Mesothelial cell of epicardium (in vitro differentiated cells): ENCODE measurements at regions not wholly inside any gene's neighbourhood (a gene's known extent, or its start where the extent isn't known, plus 50 kb on each side); places are given as distances from the start of the nearest gene placed in this dataset.

Experiments
- DNase-seq, 2 experiments: peaks; one replicate each; pipeline ENCODE4 v3.0.0; 2021; ENCODE audit warnings: low spot score in 2 of 2; ENCODE audit not compliant: unreplicated experiment in 2 of 2
- H3K27ac Mint-ChIP-seq: 2 replicates; pipeline ENCODE4 v1.8.0; 2021; ENCODE audit warnings: mixed read lengths
- H3K27me3 Mint-ChIP-seq: 2 replicates; pipeline ENCODE4 v1.8.0; 2021; ENCODE audit warnings: low read depth, mixed read lengths
- H3K36me3 Mint-ChIP-seq: 2 replicates; pipeline ENCODE4 v1.8.0; 2021; ENCODE audit warnings: mixed read lengths
- H3K4me1 Mint-ChIP-seq: 2 replicates; pipeline ENCODE4 v1.8.0; 2021; ENCODE audit warnings: mixed read lengths
- H3K4me3 Mint-ChIP-seq: 2 replicates; pipeline ENCODE4 v1.8.0; 2021; ENCODE audit warnings: mild to moderate bottlenecking, moderate library complexity, mixed read lengths
- H3K9me3 Mint-ChIP-seq: 2 replicates; pipeline ENCODE4 v1.8.0; 2021; ENCODE audit warnings: mixed read lengths
- CTCF ChIP-seq: fragments of 200-600 bp; sonication (generic); IDR thresholded peaks from one replicate; pipeline ENCODE4 v1.5.0; 2021; ENCODE audit warnings: antibody characterized with exemption; ENCODE audit not compliant: unreplicated experiment

- TF ChIP-seq CTCF, result no peak
- peaks cover 4% of the 10 kb centered on the region for H3K27me3 Mint-ChIP-seq
- no peaks in the 10 kb centered on the region for H3K4me1 Mint-ChIP-seq
- H3K4me3 Mint-ChIP-seq, result no peak overlapping the region
- H3K36me3 Mint-ChIP-seq, result no peaks in the 10 kb centered on the region
- no peaks in the 10 kb centered on the region for H3K9me3 Mint-ChIP-seq
- H3K27ac Mint-ChIP-seq, result no peak overlapping the region
- no peak for DNase-seq
Observed at GRCh38 chr13:44131069-44131614, 242.5 kb upstream of the SERP2 start.

GRCh38 chr13:44132710-44133109 lies 240.9 kb upstream of the SERP2 start:
- no peak for TF ChIP-seq CTCF
- no peak overlapping the region for H3K27ac Mint-ChIP-seq
- H3K4me3 Mint-ChIP-seq, result no peak overlapping the region
- no peaks in the 10 kb centered on the region for H3K36me3 Mint-ChIP-seq
- H3K9me3 Mint-ChIP-seq, result no peaks in the 10 kb centered on the region
- peaks cover 5% of the 10 kb centered on the region for H3K27me3 Mint-ChIP-seq
- no peaks in the 10 kb centered on the region for H3K4me1 Mint-ChIP-seq
- DNase-seq, result no peak

- Mint-ChIP-seq H3K4me3 (no peak overlapping the region), H3K36me3 (no peaks in the 10 kb centered on the region), H3K27me3 (peaks cover 5% of the 10 kb centered on the region), H3K4me1 (no peaks in the 10 kb centered on the region), H3K27ac (no peak overlapping the region), H3K9me3 (no peaks in the 10 kb centered on the region)
- TF ChIP-seq CTCF, result no peak
- DNase-seq, result no peak
Observed at GRCh38 chr13:44133626-44134025, 240.0 kb upstream of the SERP2 start.

- peaks cover 2% of the 10 kb centered on the region for H3K27me3 Mint-ChIP-seq
- TF ChIP-seq CTCF, result no peak
- no peak for DNase-seq
- H3K36me3 Mint-ChIP-seq, result no peaks in the 10 kb centered on the region
- peaks cover 2% of the 10 kb centered on the region for H3K4me1 Mint-ChIP-seq
- no peaks in the 10 kb centered on the region for H3K9me3 Mint-ChIP-seq
- H3K27ac Mint-ChIP-seq, result no peak overlapping the region
- no peak overlapping the region for H3K4me3 Mint-ChIP-seq
Observed at GRCh38 chr13:44135566-44135965, 238.1 kb upstream of the SERP2 start.

GRCh38 chr13:44136696-44137268 lies 236.8 kb upstream of the SERP2 start:
- Mint-ChIP-seq H3K27ac (no peak overlapping the region), H3K36me3 (no peaks in the 10 kb centered on the region), H3K9me3 (no peaks in the 10 kb centered on the region), H3K4me3 (no peak overlapping the region), H3K4me1 (peaks cover 13% of the 10 kb centered on the region), H3K27me3 (peaks cover 1% of the 10 kb centered on the region)
- no peak for DNase-seq
- TF ChIP-seq CTCF, result no peak
